Hepatocyte (in vitro differentiated cells): ENCODE measurements at regions not wholly inside any gene's neighbourhood (a gene's known extent, or its start where the extent isn't known, plus 50 kb on each side); places are given as distances from the start of the nearest gene placed in this dataset.

Experiments
- DNase-seq: peaks from one replicate; pipeline ENCODE4 v3.0.0-alpha.2; 2016; ENCODE audit warnings: low spot score
- H2AFZ ChIP-seq: fragments of 200-600 bp; sonication (generic); 2 replicates; pipeline ENCODE4 v1.6.0; 2016; ENCODE audit warnings: antibody characterized with exemption, mild to moderate bottlenecking
- H3K27ac ChIP-seq: fragments of 200-600 bp; sonication (generic); 2 replicates; pipeline ENCODE4 v1.5.1; 2016; ENCODE audit warnings: mild to moderate bottlenecking
- H3K27me3 ChIP-seq: fragments of 200-600 bp; sonication (generic); 2 replicates; pipeline ENCODE4 v1.6.1; 2016
- H3K36me3 ChIP-seq: fragments of 200-600 bp; sonication (generic); replicated peaks from 2 replicates; pipeline ENCODE4 v1.5.1; 2016; ENCODE audit warnings: low read depth; ENCODE audit not compliant: insufficient read depth
- H3K4me1 ChIP-seq: fragments of 200-600 bp; sonication (generic); 2 replicates; pipeline ENCODE4 v1.5.1; 2016; ENCODE audit warnings: mild to moderate bottlenecking, moderate library complexity; ENCODE audit not compliant: insufficient read depth
- H3K4me2 ChIP-seq: fragments of 200-600 bp; sonication (generic); 2 replicates; pipeline ENCODE4 v1.6.0; 2016
- H3K4me3 ChIP-seq: fragments of 200-600 bp; sonication (generic); 2 replicates; pipeline ENCODE4 v1.5.1; 2016; ENCODE audit warnings: mild to moderate bottlenecking
- H3K79me2 ChIP-seq: fragments of 200-600 bp; sonication (generic); 2 replicates; pipeline ENCODE4 v1.6.0; 2017; ENCODE audit warnings: mild to moderate bottlenecking
- H3K9me2 ChIP-seq: fragments of 200-600 bp; sonication (generic); replicated peaks from 2 replicates; pipeline ENCODE4 v1.6.0; 2017; ENCODE audit warnings: mild to moderate bottlenecking; ENCODE audit not compliant: insufficient read depth
- H3K9me3 ChIP-seq: fragments of 200-600 bp; sonication (generic); 2 replicates; pipeline ENCODE4 v1.5.1; 2016; ENCODE audit warnings: low read depth, mild to moderate bottlenecking
- H4K20me1 ChIP-seq: fragments of 200-600 bp; sonication (generic); 2 replicates; pipeline ENCODE4 v1.6.0; 2016; ENCODE audit warnings: mild to moderate bottlenecking; ENCODE audit not compliant: insufficient read depth, poor library complexity, severe bottlenecking
- EZH2 ChIP-seq: fragments of 200-600 bp; sonication (generic); IDR thresholded peaks from 2 replicates; pipeline ENCODE4 v1.6.1; 2016; ENCODE audit warnings: antibody characterized with exemption, mild to moderate bottlenecking, borderline replicate concordance
- EZH2phosphoT487 ChIP-seq: fragments of 200-600 bp; sonication (generic); IDR thresholded peaks from one replicate; pipeline ENCODE4 v1.6.1; 2018; ENCODE audit warnings: antibody characterized with exemption, mild to moderate bottlenecking, low read depth, moderate library complexity; ENCODE audit not compliant: unreplicated experiment, severe bottlenecking
- WGBS: methylation state at CpG from one replicate; pipeline ENCODE4 v1.1.6; 2016; ENCODE audit warnings: low lambda C conversion rate; ENCODE audit errors: missing lambda C conversion rate; 5-methylcytosine and 5-hydroxymethylcytosine counted together
- TF ChIP-seq, protein P1 (sequence below): fragments of 200-600 bp; sonication (generic); IDR thresholded peaks from 2 replicates; pipeline ENCODE4 v1.5.1; 2016; ENCODE audit warnings: antibody characterized with exemption, mild to moderate bottlenecking; ENCODE audit not compliant: poor library complexity

GRCh38 chr11:116481126-116481675 is 291.6 kb downstream of the BUD13 start:
- TF ChIP-seq EZH2phosphoT487 (no peak), EZH2 (no peak)
- TF ChIP-seq, protein P1, sequence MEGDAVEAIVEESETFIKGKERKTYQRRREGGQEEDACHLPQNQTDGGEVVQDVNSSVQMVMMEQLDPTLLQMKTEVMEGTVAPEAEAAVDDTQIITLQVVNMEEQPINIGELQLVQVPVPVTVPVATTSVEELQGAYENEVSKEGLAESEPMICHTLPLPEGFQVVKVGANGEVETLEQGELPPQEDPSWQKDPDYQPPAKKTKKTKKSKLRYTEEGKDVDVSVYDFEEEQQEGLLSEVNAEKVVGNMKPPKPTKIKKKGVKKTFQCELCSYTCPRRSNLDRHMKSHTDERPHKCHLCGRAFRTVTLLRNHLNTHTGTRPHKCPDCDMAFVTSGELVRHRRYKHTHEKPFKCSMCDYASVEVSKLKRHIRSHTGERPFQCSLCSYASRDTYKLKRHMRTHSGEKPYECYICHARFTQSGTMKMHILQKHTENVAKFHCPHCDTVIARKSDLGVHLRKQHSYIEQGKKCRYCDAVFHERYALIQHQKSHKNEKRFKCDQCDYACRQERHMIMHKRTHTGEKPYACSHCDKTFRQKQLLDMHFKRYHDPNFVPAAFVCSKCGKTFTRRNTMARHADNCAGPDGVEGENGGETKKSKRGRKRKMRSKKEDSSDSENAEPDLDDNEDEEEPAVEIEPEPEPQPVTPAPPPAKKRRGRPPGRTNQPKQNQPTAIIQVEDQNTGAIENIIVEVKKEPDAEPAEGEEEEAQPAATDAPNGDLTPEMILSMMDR, result no peak
- Histone ChIP-seq H3K79me2 (no peaks in the 10 kb centered on the region), H4K20me1 (no peaks in the 10 kb centered on the region), H3K9me2 (no peaks in the 10 kb centered on the region), H3K4me1 (peaks cover 18% of the 10 kb centered on the region), H3K36me3 (no peaks in the 10 kb centered on the region), H3K4me3 (no peak overlapping the region), H3K4me2 (no peak overlapping the region), H2AFZ (no peak overlapping the region), H3K27me3 (peaks cover 2% of the 10 kb centered on the region), H3K9me3 (no peaks in the 10 kb centered on the region), H3K27ac (no peak overlapping the region)
- 58% methylated on average over 3 of the region's 3 CpGs for WGBS
- DNase-seq, result no peak

DNA sequence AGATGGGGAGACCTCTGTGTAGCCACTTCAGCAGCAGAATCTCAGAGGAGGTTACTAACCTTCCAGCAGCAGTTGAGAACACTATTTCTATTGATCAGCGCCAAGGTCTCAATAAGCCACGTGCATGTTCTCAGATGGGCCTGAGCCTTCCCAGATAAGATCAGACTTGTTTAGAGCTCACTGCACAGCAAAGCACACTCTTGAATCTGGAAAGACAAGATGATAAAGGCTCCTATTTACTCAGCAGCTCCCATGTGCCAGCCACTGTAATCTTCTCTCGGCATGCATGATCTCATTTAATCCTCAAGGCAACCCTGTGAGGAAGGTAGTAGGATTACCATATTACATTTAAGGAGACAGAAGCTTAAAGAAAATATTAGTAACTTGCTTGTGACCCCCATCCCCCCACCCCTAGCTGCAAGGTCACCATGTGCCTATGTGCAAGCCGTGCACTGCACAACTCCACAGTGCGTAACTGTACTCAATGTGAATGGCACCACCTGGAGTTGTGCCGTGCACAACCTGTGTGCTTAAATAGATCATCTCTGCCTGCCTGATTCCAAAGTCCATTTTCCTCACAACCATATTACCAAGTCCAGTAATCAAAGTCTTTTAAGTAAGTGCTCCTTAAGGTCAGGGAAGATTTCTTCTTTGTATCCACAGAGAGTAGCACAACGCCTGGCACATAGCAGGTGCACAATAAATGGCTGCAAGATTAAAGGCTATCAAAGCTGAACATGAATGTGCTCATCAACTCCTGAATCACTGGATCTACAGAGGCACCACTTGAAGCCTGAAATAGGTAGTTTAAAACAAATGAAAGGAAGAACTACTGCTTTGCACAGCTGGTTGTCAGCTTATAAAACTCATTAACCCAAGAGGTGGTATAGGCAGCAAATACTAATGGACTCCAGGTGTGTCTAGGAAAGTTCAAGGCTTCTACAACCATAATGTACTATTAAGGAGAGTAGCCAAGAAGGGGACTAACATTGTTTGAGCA is 293.8 kb downstream of the BUD13 start:
- no peaks in the 10 kb centered on the region for H3K9me2 ChIP-seq
- H3K36me3 ChIP-seq, result no peaks in the 10 kb centered on the region
- 41% methylated on average over 7 of the region's 7 CpGs for WGBS
- DNase-seq, result no peak
- no peak overlapping the region for H2AFZ ChIP-seq
- H3K4me3 ChIP-seq, result no peak overlapping the region
- peaks cover 21% of the 10 kb centered on the region for H3K4me1 ChIP-seq
- H3K9me3 ChIP-seq, result no peaks in the 10 kb centered on the region
- no peaks in the 10 kb centered on the region for H3K79me2 ChIP-seq
- peak overlapping the region; percentile 3 for H3K27ac ChIP-seq
- no peaks in the 10 kb centered on the region for H4K20me1 ChIP-seq
- no peak overlapping the region for H3K4me2 ChIP-seq
- no peak for TF ChIP-seq EZH2phosphoT487
- TF ChIP-seq, protein P1, result no peak
- peaks cover 2% of the 10 kb centered on the region for H3K27me3 ChIP-seq

DNA sequence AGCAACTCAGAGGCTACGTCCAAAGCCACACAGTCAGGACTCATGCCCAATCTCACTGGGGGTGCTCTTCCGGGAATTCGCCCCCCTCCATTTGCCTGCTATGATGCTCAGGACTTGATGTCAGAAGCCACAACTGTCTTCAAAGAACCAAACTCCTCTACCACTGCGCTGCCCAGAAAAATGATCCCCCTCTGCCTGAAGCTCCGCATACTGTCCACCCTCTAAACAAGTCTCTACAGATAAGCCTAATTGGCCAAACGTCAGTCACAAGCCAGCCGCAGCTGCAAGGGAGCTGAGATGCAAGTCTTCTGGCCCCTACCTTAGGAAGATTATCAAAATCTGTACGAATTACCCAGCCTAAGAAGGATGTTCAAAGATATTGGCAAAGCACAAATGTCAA is 294.6 kb downstream of the BUD13 start:
- Histone ChIP-seq H3K4me1 (peaks cover 27% of the 10 kb centered on the region), H4K20me1 (no peaks in the 10 kb centered on the region), H3K36me3 (no peaks in the 10 kb centered on the region), H2AFZ (no peak overlapping the region), H3K79me2 (no peaks in the 10 kb centered on the region), H3K9me3 (no peaks in the 10 kb centered on the region), H3K4me2 (no peak overlapping the region), H3K4me3 (no peak overlapping the region), H3K9me2 (no peaks in the 10 kb centered on the region), H3K27ac (no peak overlapping the region), H3K27me3 (peaks cover 2% of the 10 kb centered on the region)
- 60% methylated on average over 8 of the region's 8 CpGs for WGBS
- DNase-seq, result no peak
- TF ChIP-seq EZH2phosphoT487 (no peak), EZH2 (no peak)
- TF ChIP-seq, protein P1, result no peak
